ENCODE measurements at regions not wholly inside any gene's neighbourhood (a gene's known extent, or its start where the extent isn't known, plus 50 kb on each side); places are given as distances from the start of the nearest gene placed in this dataset.

- TF ChIP-seq POLR2A (IDR thresholded peaks at IDR 0.05) = no peak
- TF ChIP-seq CTCF (IDR thresholded peaks at IDR 0.05 in 4 of 5, conservative IDR thresholded peaks at IDR 0.05 in 1 of 5) = no peak
Observed at GRCh38 chr1:87902830-87903229, 574.1 kb downstream of the LMO4 start.

Measured in gastrocnemius medialis (tissue), 4 donors.